Neural cell (in vitro differentiated cells): ENCODE measurements at regions not wholly inside any gene's neighbourhood (a gene's known extent, or its start where the extent isn't known, plus 50 kb on each side); places are given as distances from the start of the nearest gene placed in this dataset.

Experiments used
- CTCF ChIP-seq: fragments of 450-650 bp; IDR thresholded peaks from 2 replicates; pipeline ENCODE4 v1.5.1; 2014; ENCODE audit warnings: antibody characterized with exemption, mild to moderate bottlenecking, moderate library complexity; ENCODE audit not compliant: poor library complexity, severe bottlenecking
- EP300 ChIP-seq: fragments of 450-650 bp; conservative IDR thresholded peaks from 2 replicates; pipeline ENCODE4 v1.6.1; 2014; ENCODE audit warnings: antibody characterized with exemption, mild to moderate bottlenecking, moderate library complexity; ENCODE audit not compliant: poor library complexity, severe bottlenecking
- EZH2 ChIP-seq: fragments of 200-600, 300-800 bp; shearing (Covaris generic), sonication (generic); IDR thresholded peaks from 2 replicates; pipeline ENCODE4 v1.6.1; 2014; ENCODE audit warnings: antibody characterized with exemption, low read length, borderline replicate concordance, mild to moderate bottlenecking; ENCODE audit not compliant: insufficient read depth, poor library complexity, severe bottlenecking
- MXI1 ChIP-seq: fragments of 450-650 bp; conservative IDR thresholded peaks from 2 replicates; pipeline ENCODE4 v1.6.1; 2014; ENCODE audit warnings: antibody characterized with exemption, mild to moderate bottlenecking; ENCODE audit not compliant: poor library complexity, severe bottlenecking
- POLR2AphosphoS5 ChIP-seq: IDR thresholded peaks from 2 replicates; pipeline ENCODE4 v1.6.1; 2012
- RAD21 ChIP-seq: fragments of 450-650 bp; conservative IDR thresholded peaks from 2 replicates; pipeline ENCODE4 v1.6.1; 2014; ENCODE audit warnings: antibody characterized with exemption, mild to moderate bottlenecking, moderate library complexity
- SMC3 ChIP-seq: fragments of 450-650 bp; conservative IDR thresholded peaks from 2 replicates; pipeline ENCODE4 v1.6.1; 2014; ENCODE audit warnings: antibody characterized with exemption, mild to moderate bottlenecking, moderate library complexity; ENCODE audit not compliant: poor library complexity
- TAF1 ChIP-seq: IDR thresholded peaks from 2 replicates; pipeline ENCODE4 v1.6.1; 2012; ENCODE audit warnings: low read depth

- TF ChIP-seq CTCF: no peak
- no peak for TF ChIP-seq EP300
- TF ChIP-seq POLR2AphosphoS5: no peak
- no peak for TF ChIP-seq TAF1
- TF ChIP-seq EZH2: no peak
- TF ChIP-seq RAD21: no peak
- no peak for TF ChIP-seq MXI1
- no peak for TF ChIP-seq SMC3
These were observed 445.9 kb upstream of the ANO3 start for GRCh38 chr11:25886036-25886435.
